ENCODE measurements at regions not wholly inside any gene's neighbourhood (a gene's known extent, or its start where the extent isn't known, plus 50 kb on each side); places are given as distances from the start of the nearest gene placed in this dataset.

GRCh38 chr14:71321574-71322315 is 414.5 kb downstream of the PCNX1 start:
- DNase-seq (ENCODE audit: low read depth in 2 of 2, low spot score in 1 of 2) = no peak

GRCh38 chr14:71322655-71323250 is 415.5 kb downstream of the PCNX1 start:
- DNase-seq (ENCODE audit: low read depth in 2 of 2, low spot score in 1 of 2) = no peak

- DNase-seq (ENCODE audit: low read depth in 2 of 2, low spot score in 1 of 2) = no peak
Observed at GRCh38 chr14:71324767-71325272, 417.6 kb downstream of the PCNX1 start.

GRCh38 chr14:71327691-71328090 is 420.4 kb downstream of the PCNX1 start:
- no peak for DNase-seq (ENCODE audit: low read depth in 2 of 2, low spot score in 1 of 2)

GRCh38 chr14:71328183-71328582 is 420.9 kb downstream of the PCNX1 start:
- no peak for DNase-seq (ENCODE audit: low read depth in 2 of 2, low spot score in 1 of 2)

GRCh38 chr14:71328954-71329353 is 421.7 kb downstream of the PCNX1 start:
- no peak for DNase-seq (ENCODE audit: low read depth in 2 of 2, low spot score in 1 of 2)

GRCh38 chr14:71331403-71331802 is 424.1 kb downstream of the PCNX1 start:
- DNase-seq (ENCODE audit: low read depth in 2 of 2, low spot score in 1 of 2) = no peak

- no peak for DNase-seq (ENCODE audit: low read depth in 2 of 2, low spot score in 1 of 2)
Observed at GRCh38 chr14:71332476-71332875, 425.2 kb downstream of the PCNX1 start.

GRCh38 chr14:71333705-71334104 is 426.4 kb downstream of the PCNX1 start:
- DNase-seq (ENCODE audit: low read depth in 2 of 2, low spot score in 1 of 2) = no peak

- DNase-seq (ENCODE audit: low read depth in 2 of 2, low spot score in 1 of 2) = no peak
Observed at GRCh38 chr14:71336489-71337192, 429.4 kb downstream of the PCNX1 start.

GRCh38 chr14:71338153-71338552 is 430.9 kb downstream of the PCNX1 start:
- DNase-seq (ENCODE audit: low read depth in 2 of 2, low spot score in 1 of 2) = no peak

- DNase-seq (ENCODE audit: low read depth in 2 of 2, low spot score in 1 of 2) = no peak
Observed at GRCh38 chr14:71339650-71340415, 432.6 kb downstream of the PCNX1 start.

GRCh38 chr14:71341156-71341555 is 433.9 kb downstream of the PCNX1 start:
- no peak for DNase-seq (ENCODE audit: low read depth in 2 of 2, low spot score in 1 of 2)

GRCh38 chr14:71343724-71344123 is 436.5 kb downstream of the PCNX1 start:
- DNase-seq (ENCODE audit: low read depth in 2 of 2, low spot score in 1 of 2) = no peak

- DNase-seq (ENCODE audit: low read depth in 2 of 2, low spot score in 1 of 2) = no peak
Observed at GRCh38 chr14:71344506-71344905, 437.2 kb downstream of the PCNX1 start.

GRCh38 chr14:71346685-71347084 is 439.4 kb downstream of the PCNX1 start:
- DNase-seq (ENCODE audit: low read depth in 2 of 2, low spot score in 1 of 2) = no peak

- no peak for DNase-seq (ENCODE audit: low read depth in 2 of 2, low spot score in 1 of 2)
Observed at GRCh38 chr14:71348394-71348793, 441.1 kb downstream of the PCNX1 start.

- DNase-seq (ENCODE audit: low read depth in 2 of 2, low spot score in 1 of 2) = no peak
Observed at GRCh38 chr14:71348817-71349216, 441.6 kb downstream of the PCNX1 start.

GRCh38 chr14:71354142-71354541 is 446.9 kb downstream of the PCNX1 start:
- no peak for DNase-seq (ENCODE audit: low read depth in 2 of 2, low spot score in 1 of 2)

- DNase-seq (ENCODE audit: low read depth in 2 of 2, low spot score in 1 of 2) = no peak
Observed at GRCh38 chr14:71354801-71355200, 447.5 kb downstream of the PCNX1 start.
